Esophagus muscularis mucosa (tissue), 4 donors: ENCODE measurements at regions not wholly inside any gene's neighbourhood (a gene's known extent, or its start where the extent isn't known, plus 50 kb on each side); places are given as distances from the start of the nearest gene placed in this dataset.

Experiments
- EP300 ChIP-seq: sonication (generic); formaldehyde crosslinking; IDR thresholded peaks from one replicate; pipeline ENCODE4 v1.6.1; 2017; ENCODE audit warnings: antibody characterized with exemption
- POLR2A ChIP-seq: fragments of 450-650 bp; IDR thresholded peaks from one replicate; pipeline ENCODE4 v1.6.1; 2017; ENCODE audit warnings: antibody characterized with exemption, moderate library complexity, mild to moderate bottlenecking, low read depth
- TF ChIP-seq, protein P1 (sequence below), 3 experiments: fragments of 200-600 bp in 2 of 3; fragments of 450-650 bp in 1 of 3; sonication (generic) in 2 of 3; IDR thresholded peaks; one replicate each; pipeline ENCODE4 v1.5.1; 2017 to 2019; ENCODE audit warnings: antibody characterized with exemption in 3 of 3, mild to moderate bottlenecking in 2 of 3, moderate library complexity in 1 of 3

DNA sequence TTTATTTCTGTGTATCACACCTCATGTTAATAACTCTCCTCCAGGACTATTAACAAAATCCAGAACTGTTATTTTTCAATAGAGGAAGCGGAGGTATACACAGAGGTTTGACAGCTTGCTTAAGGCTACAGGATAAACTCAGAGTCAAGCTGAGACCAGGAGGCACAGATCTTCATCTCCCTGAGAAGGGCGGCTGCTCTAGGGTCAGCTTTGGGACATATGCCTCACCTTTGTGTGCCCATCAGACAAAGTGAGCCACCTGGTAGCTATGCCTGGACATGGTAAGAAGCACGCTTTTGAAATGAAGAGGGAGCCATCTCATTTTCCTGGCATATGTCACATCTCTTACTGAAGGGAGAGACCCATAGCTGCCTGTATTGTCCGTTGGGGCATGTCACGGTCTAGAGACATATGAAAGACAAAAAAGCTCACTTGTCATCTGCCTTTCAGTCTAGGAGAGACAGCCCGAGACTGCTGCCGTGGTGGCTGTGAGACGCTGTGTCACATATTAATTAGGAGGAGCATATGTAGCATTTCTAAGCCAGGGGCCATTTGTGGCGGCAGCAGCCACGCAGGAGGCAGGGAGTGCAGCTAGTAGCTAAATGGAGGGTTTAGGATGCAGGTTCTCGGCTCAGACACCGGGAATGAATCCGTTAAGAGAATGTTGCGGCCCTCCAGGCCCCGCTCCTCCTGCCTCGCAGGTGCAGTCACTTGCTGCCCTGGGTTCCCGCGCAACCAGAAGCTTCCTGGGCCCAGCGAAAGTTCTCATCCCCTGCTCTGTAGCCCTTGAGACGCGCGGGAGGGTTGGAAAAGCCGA, 161.3 kb upstream of the C1orf21 start:
- TF ChIP-seq, protein P1, sequence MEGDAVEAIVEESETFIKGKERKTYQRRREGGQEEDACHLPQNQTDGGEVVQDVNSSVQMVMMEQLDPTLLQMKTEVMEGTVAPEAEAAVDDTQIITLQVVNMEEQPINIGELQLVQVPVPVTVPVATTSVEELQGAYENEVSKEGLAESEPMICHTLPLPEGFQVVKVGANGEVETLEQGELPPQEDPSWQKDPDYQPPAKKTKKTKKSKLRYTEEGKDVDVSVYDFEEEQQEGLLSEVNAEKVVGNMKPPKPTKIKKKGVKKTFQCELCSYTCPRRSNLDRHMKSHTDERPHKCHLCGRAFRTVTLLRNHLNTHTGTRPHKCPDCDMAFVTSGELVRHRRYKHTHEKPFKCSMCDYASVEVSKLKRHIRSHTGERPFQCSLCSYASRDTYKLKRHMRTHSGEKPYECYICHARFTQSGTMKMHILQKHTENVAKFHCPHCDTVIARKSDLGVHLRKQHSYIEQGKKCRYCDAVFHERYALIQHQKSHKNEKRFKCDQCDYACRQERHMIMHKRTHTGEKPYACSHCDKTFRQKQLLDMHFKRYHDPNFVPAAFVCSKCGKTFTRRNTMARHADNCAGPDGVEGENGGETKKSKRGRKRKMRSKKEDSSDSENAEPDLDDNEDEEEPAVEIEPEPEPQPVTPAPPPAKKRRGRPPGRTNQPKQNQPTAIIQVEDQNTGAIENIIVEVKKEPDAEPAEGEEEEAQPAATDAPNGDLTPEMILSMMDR (IDR thresholded peaks at IDR 0.05) = no peak
- TF ChIP-seq EP300 = no peak
- no peak for TF ChIP-seq POLR2A
